ENCODE measurements at regions not wholly inside any gene's neighbourhood (a gene's known extent, or its start where the extent isn't known, plus 50 kb on each side); places are given as distances from the start of the nearest gene placed in this dataset.
"Not testable (repeated sequence)": the region's sequence is repeated elsewhere in the genome, so short reads cannot be mapped to it uniquely, and the experiment has no call there.

- DNase-seq (ENCODE audit: low read depth, low spot score): no peak
Observed at GRCh38 chr12:111249018-111249370, 119.9 kb downstream of the PHETA1 start.

- no peak for DNase-seq (ENCODE audit: low read depth, low spot score)
Observed at GRCh38 chr12:111248236-111249017, 120.5 kb downstream of the PHETA1 start.

DNA sequence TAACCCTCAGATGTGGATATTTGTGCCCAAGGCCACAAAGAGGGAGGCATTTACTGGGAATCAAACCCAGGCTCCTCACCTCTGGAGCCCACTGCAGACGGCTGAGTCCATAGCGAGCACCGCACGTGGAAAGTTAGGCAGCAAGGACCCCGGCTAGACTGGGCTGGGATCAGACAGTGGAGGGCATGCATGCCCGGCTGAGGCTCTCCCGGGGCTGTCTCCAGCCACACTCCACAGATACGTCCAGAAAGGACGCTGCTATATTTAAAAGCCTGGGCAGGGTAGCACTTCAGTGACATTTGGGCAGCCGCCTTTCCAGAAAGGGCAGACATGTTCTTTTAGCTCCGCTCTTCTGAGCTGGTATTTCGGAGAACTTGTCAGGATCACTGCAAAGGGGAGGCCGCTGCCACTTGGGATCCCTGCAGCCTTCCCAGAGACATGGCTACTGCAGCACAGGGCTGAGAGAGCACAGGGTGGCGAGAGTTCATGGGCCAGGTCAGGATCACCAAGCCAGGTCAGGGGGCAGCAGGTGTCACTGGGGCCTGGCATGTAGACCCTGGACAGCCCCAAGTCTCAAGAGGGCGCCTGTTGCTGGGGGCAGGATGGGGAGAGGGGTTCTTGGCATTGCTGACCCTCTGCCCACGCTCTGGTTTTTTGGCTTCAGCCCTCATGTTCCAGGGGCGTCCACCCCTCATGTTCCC is 121.7 kb downstream of the PHETA1 start:
- no peak for DNase-seq (ENCODE audit: low read depth, low spot score)

DNA sequence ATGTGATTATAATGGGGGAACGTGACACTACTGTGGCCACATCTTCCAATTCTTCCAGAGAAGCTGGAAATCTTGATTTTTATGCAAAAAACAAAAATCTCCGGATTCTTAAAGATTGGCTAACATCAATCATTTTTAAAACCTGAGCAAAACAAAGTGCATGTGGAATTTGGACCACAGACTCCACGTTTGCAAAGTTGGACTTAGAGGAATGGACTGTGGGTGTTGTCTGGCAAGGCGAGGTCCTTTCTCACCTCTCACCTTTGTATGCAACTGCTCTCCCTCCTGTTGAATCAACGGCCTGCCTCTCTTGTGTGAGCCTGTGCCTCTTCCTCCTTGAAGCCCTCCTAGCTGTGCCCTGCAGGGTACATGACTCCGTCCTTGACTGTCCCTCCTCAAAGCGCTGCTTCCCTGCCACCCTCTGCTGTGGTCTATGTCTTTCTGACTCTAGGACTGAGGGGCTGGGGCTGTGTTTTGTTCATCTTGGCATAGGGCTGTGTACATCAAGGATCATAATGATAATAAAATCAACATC is 122.4 kb downstream of the PHETA1 start:
- DNase-seq (ENCODE audit: low read depth, low spot score): no peak

- DNase-seq (ENCODE audit: low read depth, low spot score): no peak
Observed at GRCh38 chr12:111245701-111246476, 123.0 kb downstream of the PHETA1 start.

DNA sequence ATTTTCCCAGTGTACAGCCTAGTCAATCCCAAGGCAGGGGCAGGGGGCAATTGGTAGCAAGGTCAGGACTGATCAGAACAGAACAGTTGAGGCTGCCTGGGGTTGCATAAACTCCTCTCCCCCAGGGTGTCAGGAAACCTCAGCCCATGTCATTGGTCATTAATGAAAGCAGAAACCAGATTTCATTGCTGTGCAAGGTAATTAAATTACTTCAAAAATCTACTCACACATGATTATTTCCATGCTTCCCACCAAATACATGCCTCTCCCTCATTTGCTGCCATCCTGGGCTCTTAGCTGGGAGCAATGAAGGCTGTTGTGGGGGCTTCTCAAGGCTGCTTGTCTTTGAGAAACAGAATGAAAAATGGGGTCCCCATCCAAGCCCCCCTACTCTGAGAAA is 124.2 kb downstream of the PHETA1 start:
- no peak for DNase-seq (ENCODE audit: low read depth, low spot score)

DNA sequence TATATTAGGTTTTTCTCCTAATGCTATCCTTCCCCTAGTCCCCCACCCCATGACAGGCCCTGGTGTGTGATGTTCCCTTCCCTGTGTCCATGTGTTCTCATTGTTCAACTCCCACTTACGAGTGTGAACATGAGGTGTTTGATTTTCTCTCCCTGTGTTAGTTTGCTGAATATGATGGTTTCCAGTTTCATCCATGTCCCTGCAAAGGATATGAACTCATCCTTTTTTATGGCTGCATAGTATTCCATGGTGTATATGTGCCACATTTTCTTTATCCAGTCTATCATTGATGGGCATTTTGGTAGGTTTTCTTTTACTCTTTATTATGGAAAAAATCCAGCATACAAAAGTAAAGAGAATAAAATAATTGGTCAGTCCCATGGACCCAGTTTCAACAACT is 126.1 kb downstream of the PHETA1 start:
- DNase-seq (ENCODE audit: low read depth, low spot score): not testable (repeated sequence)

- DNase-seq (ENCODE audit: low read depth, low spot score): no peak
Observed at GRCh38 chr12:111242184-111242583, 126.7 kb downstream of the PHETA1 start.

DNA sequence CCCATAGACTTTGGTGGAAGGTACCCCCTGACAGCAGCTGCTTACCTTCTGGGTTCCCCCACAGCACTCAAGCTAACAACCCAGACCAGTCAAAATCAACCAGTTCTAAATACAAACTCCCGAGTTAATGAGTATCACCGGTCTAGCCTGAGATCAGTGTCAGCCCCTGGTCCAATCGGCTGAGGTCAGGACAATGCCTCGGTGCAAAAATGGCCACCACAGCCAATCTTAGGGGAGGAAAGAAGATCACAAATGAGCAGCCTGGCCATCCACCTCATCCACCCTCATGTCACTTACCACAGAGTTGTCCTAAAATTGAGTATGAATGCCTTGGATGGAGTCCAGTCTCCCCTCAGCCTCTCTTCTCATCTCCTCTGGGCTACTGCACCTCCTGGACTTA is 128.5 kb downstream of the PHETA1 start:
- DNase-seq (ENCODE audit: low read depth, low spot score): no peak

- DNase-seq (ENCODE audit: low read depth, low spot score): no peak
Observed at GRCh38 chr12:111239235-111239634, 129.7 kb downstream of the PHETA1 start.

GRCh38 chr12:111238075-111238734 is 130.7 kb downstream of the PHETA1 start:
- DNase-seq (ENCODE audit: low read depth, low spot score): no peak

GRCh38 chr12:111234491-111234890 is 134.4 kb downstream of the PHETA1 start:
- DNase-seq (ENCODE audit: low read depth, low spot score): not testable (repeated sequence)

- DNase-seq (ENCODE audit: low read depth, low spot score): no peak
Observed at GRCh38 chr12:111233786-111234185, 135.1 kb downstream of the PHETA1 start.

DNA sequence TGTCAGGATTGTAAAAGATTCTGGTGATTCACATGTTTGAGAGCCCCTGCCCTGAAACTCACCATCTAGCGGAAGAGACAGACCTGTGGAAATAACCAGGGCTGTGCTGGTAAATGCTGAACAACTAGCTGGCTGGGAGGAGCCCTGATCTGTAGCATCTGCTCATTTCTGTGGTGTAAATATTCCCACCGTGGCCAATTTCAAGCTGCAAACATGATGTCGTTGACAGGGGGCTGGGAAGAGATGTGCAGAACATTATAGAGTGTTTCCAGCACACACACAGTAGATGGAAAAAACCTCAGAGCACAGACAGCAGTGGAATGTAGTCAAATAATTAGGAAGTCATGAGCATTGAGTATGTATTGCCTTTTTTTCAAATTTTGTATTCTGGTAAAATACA is 138.2 kb downstream of the PHETA1 start:
- DNase-seq (ENCODE audit: low read depth, low spot score): no peak

GRCh38 chr12:111228916-111229666 is 139.8 kb downstream of the PHETA1 start:
- no peak for DNase-seq (ENCODE audit: low read depth, low spot score)

DNA sequence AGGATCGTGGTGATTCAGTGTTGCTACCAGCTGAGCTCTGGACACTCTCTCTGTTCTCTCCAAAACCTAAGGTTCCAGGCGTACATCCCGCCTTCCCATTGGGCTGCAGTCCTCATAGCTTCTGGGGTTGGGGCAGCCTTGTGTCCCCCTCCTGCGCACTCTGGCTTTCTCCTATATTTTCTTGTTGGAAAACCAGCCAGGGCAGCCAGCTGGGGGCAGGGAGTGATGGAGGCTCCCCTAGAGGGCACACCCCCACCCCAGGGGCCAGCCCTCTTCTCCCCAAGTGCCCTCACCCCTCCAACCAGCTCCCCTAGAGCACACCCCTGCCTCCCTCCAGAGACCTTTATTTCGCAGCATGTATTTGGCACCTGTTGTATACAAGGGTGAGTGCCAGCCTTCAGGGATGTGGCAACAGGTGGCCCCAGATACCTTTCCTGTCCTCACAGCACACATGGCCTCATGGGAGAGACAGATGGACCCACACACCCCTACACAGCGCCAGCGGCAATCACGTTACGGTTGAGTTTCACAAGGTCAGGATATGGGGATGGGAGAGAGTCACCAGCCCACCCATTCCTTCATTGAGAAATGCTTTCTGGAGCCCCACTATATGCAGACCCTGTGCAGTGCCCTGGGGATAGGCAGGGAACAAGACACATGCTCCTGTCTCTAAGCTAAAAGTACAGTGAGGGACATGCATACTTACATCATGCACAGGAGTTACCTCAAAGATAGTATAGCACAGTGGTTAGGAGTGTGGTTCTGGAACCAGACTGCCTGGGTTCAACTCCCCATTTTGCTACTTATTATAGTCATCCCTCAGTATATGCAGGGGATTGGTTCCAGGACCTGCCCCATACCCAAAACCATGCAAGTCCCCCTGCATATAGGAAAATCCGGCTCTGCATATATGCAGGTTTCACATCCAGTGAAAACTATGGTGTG is 141.1 kb downstream of the PHETA1 start:
- DNase-seq (ENCODE audit: low read depth, low spot score): no peak

DNA sequence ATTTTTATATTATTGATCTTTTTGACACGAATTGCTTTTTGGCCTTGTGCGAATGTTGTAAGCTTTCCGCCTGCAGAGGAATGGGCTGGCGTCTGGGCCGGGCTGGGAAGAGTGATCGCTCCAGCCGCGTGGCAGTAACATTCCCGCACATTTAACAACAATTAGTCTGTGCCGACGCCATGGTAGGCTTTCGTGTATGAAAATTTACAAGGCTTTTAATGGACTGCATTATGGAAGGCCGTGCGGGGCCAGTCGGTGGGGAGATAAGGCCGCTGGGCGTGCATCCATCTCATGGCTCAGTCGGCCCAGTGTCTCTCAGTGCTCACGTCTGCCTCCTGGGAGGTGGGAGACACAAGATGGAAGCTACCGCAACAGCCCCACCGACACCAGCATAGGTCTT is 142.2 kb downstream of the PHETA1 start:
- no peak for DNase-seq (ENCODE audit: low read depth, low spot score)

GRCh38 chr12:111225307-111225706 is 143.6 kb downstream of the PHETA1 start:
- no peak for DNase-seq (ENCODE audit: low read depth, low spot score)

DNA sequence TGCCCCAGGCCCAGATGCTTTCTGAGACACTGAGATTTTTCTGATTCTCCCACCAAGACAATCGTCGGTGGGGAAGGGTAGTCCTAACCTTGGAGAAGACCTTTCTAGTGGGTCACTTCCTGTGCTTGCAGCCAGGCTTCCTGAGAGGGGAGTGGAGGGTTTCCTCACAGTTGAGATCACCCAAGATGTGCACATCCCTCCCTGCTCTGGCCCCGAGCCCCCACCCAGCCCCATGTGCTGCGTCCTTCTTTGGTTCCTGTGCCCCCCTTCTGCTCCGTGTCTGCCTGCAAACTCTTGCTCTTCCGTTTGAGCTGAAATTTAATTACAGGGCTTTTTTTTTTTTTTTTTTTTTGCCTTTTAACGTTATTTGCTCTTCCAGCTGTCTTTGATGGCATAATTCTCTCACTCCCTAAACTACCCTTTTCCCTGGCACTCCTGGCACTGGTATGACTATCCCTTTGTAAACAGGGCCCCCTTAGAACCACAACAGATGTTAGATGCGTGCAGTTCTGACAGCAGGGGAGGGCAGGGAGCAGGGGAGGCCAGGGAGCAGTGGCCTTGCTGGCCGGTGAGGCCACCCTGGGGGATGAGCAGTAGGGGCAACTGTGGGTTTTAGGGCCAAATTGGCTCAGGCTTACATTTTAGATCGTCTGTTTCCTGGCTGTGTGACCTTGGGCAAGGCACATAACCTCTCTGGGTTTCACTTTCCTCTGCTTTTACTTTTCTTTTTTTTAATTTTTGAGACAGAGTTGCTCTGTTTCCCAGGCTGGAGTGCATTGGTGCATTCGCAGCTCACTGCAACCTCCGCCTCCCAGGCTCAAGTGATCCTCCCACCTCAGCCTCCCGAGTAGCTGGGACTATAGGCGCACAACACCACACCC is 144.5 kb downstream of the PHETA1 start:
- DNase-seq (ENCODE audit: low read depth, low spot score): no peak
